Osteoblast (primary cell): ENCODE measurements at regions not wholly inside any gene's neighbourhood (a gene's known extent, or its start where the extent isn't known, plus 50 kb on each side); places are given as distances from the start of the nearest gene placed in this dataset.

Source experiments
- DNase-seq: peaks from one replicate; pipeline ENCODE4 v3.0.0; 2011; ENCODE audit warnings: low spot score, mixed read lengths; ENCODE audit not compliant: insufficient read length; ENCODE audit errors: missing footprints
- H2AFZ ChIP-seq: 2 replicates; pipeline ENCODE4 v1.6.0; 2011; ENCODE audit warnings: mild to moderate bottlenecking, low read length
- H3K27ac ChIP-seq: 2 replicates; pipeline ENCODE4 v1.5.1; 2011; ENCODE audit warnings: mild to moderate bottlenecking, low read depth, low read length, moderate library complexity
- H3K27me3 ChIP-seq: 2 replicates; pipeline ENCODE4 v1.6.0; 2012; ENCODE audit warnings: mild to moderate bottlenecking, control low read depth, inconsistent platforms, low read length, moderate library complexity; ENCODE audit not compliant: insufficient read depth
- H3K36me3 ChIP-seq: 2 replicates; pipeline ENCODE4 v1.5.1; 2011; ENCODE audit warnings: mild to moderate bottlenecking, low read length, control low read depth, moderate library complexity; ENCODE audit not compliant: insufficient read depth
- H3K4me1 ChIP-seq: 2 replicates; pipeline ENCODE4 v1.5.1; 2011; ENCODE audit warnings: mild to moderate bottlenecking, low read length, control low read depth, moderate library complexity; ENCODE audit not compliant: insufficient read depth
- H3K4me2 ChIP-seq: 2 replicates; pipeline ENCODE4 v1.6.0; 2011; ENCODE audit warnings: mild to moderate bottlenecking, low read length; ENCODE audit not compliant: insufficient read depth
- H3K4me3 ChIP-seq: fragments of 200-600 bp; sonication (generic); 3 replicates; pipeline ENCODE4 v1.5.1; 2012; ENCODE audit warnings: mild to moderate bottlenecking, low read length, inconsistent platforms; ENCODE audit not compliant: insufficient read depth
- H3K79me2 ChIP-seq: 2 replicates; pipeline ENCODE4 v1.6.0; 2012; ENCODE audit warnings: mild to moderate bottlenecking, low read length, control low read depth, inconsistent platforms; ENCODE audit not compliant: insufficient read depth
- H3K9me3 ChIP-seq: 2 replicates; pipeline ENCODE4 v1.5.1; 2011; ENCODE audit warnings: low read depth, low read length, control low read depth
- H4K20me1 ChIP-seq: 2 replicates; pipeline ENCODE4 v1.6.0; 2012; ENCODE audit warnings: mild to moderate bottlenecking, low read length, control low read depth; ENCODE audit not compliant: insufficient read depth
- CTCF ChIP-seq: IDR thresholded peaks from 2 replicates; pipeline ENCODE4 v1.5.1; 2011; ENCODE audit warnings: mild to moderate bottlenecking, low read depth, low read length, moderate library complexity; ENCODE audit errors: extremely low read depth

- Histone ChIP-seq H3K4me2 (no peak overlapping the region), H3K4me3 (no peak overlapping the region), H3K36me3 (no peaks in the 10 kb centered on the region), H2AFZ (no peak overlapping the region), H3K27ac (no peak overlapping the region), H3K79me2 (no peaks in the 10 kb centered on the region), H3K4me1 (peaks cover 15% of the 10 kb centered on the region), H3K9me3 (no peaks in the 10 kb centered on the region), H3K27me3 (no peaks in the 10 kb centered on the region), H4K20me1 (no peaks in the 10 kb centered on the region)
- no peak for TF ChIP-seq CTCF
- no peak for DNase-seq
These were observed 55.2 kb upstream of the JAK2 start for GRCh38 chr9:4929917-4930316.

DNA sequence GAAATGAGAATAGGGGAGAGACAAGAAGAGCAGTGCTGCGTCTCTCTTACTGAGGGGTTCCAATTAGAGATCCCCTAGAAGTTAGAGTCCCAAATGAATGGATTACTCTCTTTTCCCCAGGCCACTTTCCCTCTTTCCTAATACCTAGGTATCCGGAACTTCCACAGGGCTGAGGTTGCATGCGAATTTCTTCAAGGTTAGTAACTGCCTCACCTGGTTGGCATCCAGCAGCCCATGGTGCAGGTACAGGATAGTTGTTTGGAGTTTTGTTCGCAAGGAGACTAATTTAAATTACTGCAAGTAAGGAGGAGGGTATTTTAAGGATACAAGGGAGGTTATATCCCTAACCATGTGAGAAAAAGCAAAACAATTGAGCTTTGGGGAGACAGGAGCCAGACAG lies 52.4 kb upstream of the JAK2 start:
- Histone ChIP-seq H3K4me3 (no peak overlapping the region), H3K4me2 (peak overlapping the region; percentile 65), H4K20me1 (no peaks in the 10 kb centered on the region), H3K9me3 (no peaks in the 10 kb centered on the region), H2AFZ (no peak overlapping the region), H3K4me1 (peaks cover 9% of the 10 kb centered on the region), H3K27ac (no peak overlapping the region), H3K36me3 (no peaks in the 10 kb centered on the region), H3K79me2 (no peaks in the 10 kb centered on the region), H3K27me3 (no peaks in the 10 kb centered on the region)
- no peak for TF ChIP-seq CTCF
- no peak for DNase-seq

- peak overlapping the region; percentile 28 for H2AFZ ChIP-seq
- H3K36me3 ChIP-seq: no peaks in the 10 kb centered on the region
- TF ChIP-seq CTCF: no peak
- H4K20me1 ChIP-seq: no peaks in the 10 kb centered on the region
- H3K79me2 ChIP-seq: no peaks in the 10 kb centered on the region
- peak overlapping the region; percentile 65 for H3K4me2 ChIP-seq
- peak; percentile 22 for DNase-seq
- H3K4me3 ChIP-seq: peak overlapping the region; percentile 49
- H3K9me3 ChIP-seq: no peaks in the 10 kb centered on the region
- no peaks in the 10 kb centered on the region for H3K27me3 ChIP-seq
- H3K27ac ChIP-seq: no peak overlapping the region
- peaks cover 8% of the 10 kb centered on the region for H3K4me1 ChIP-seq
These were observed 51.9 kb upstream of the JAK2 start for GRCh38 chr9:4933177-4933576.

DNA sequence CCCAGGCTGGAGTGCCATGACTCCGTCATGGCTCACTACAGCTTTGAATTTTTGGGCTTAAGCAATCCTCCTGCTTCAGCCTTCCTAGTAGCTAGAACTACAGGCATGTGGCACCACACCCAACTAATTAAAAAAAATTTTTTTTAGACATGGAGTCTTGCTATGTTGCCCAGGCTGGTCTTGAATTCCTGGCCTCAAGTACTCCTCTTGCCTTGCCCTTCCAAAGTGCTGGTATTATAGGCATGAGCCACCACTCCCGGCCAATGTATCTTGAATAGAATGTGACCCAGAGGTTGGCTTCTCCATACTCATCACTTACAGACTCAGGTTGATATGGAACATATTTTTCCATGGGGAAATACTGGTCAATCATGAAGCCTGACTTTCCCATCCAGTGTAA lies 51.2 kb upstream of the JAK2 start:
- no peaks in the 10 kb centered on the region for H3K79me2 ChIP-seq

More for the DNA sequence above, 51.2 kb upstream of the JAK2 start:
- no peak overlapping the region for H3K4me3 ChIP-seq
- H3K27me3 ChIP-seq: no peaks in the 10 kb centered on the region
- no peaks in the 10 kb centered on the region for H4K20me1 ChIP-seq
- H3K4me1 ChIP-seq: peaks cover 8% of the 10 kb centered on the region
- no peak overlapping the region for H2AFZ ChIP-seq
- H3K27ac ChIP-seq: no peak overlapping the region
- no peaks in the 10 kb centered on the region for H3K36me3 ChIP-seq
- DNase-seq: no peak
- no peak overlapping the region for H3K4me2 ChIP-seq
- no peaks in the 10 kb centered on the region for H3K9me3 ChIP-seq
- no peak for TF ChIP-seq CTCF
